Neutrophil (primary cell): ENCODE measurements at regions not wholly inside any gene's neighbourhood (a gene's known extent, or its start where the extent isn't known, plus 50 kb on each side); places are given as distances from the start of the nearest gene placed in this dataset.

Experiments used
- H3K27ac ChIP-seq: fragments of 200-600 bp; sonication (generic); 2 replicates; pipeline ENCODE4 v1.5.1; 2016; ENCODE audit warnings: mild to moderate bottlenecking, moderate library complexity
- H3K27me3 ChIP-seq: fragments of 200-600 bp; sonication (generic); 2 replicates; pipeline ENCODE4 v1.6.0; 2016; ENCODE audit warnings: mild to moderate bottlenecking
- H3K36me3 ChIP-seq: fragments of 200-600 bp; sonication (generic); 2 replicates; pipeline ENCODE4 v1.5.1; 2017
- H3K4me1 ChIP-seq, 2 experiments: fragments of 200-600 bp in 1 of 2; sonication (generic) in 1 of 2; 1 replicate in 1 of 2; 2 replicates in 1 of 2; pipeline versions ENCODE4 v1.5.1 to v1.6.1; 2013 to 2016; ENCODE audit warnings: low read depth in 1 of 2, low read length in 1 of 2, mild to moderate bottlenecking in 1 of 2, moderate library complexity in 1 of 2; ENCODE audit not compliant: control insufficient read depth in 1 of 2, insufficient read depth in 1 of 2
- H3K4me3 ChIP-seq, 2 experiments: fragments of 200-600 bp in 1 of 2; sonication (generic) in 1 of 2; 1 replicate in 1 of 2; 2 replicates in 1 of 2; pipeline ENCODE4 v1.5.1; 2013 to 2016; ENCODE audit warnings: low read depth in 1 of 2, low read length in 1 of 2, mild to moderate bottlenecking in 1 of 2, moderate library complexity in 1 of 2
- H3K9me3 ChIP-seq: fragments of 200-600 bp; sonication (generic); 2 replicates; pipeline ENCODE4 v1.5.1; 2016
- TF ChIP-seq, protein P1 (sequence below): fragments of 200-600 bp; sonication (generic); IDR thresholded peaks from 2 replicates; pipeline ENCODE4 v1.5.1; 2016; ENCODE audit warnings: antibody characterized with exemption

DNA sequence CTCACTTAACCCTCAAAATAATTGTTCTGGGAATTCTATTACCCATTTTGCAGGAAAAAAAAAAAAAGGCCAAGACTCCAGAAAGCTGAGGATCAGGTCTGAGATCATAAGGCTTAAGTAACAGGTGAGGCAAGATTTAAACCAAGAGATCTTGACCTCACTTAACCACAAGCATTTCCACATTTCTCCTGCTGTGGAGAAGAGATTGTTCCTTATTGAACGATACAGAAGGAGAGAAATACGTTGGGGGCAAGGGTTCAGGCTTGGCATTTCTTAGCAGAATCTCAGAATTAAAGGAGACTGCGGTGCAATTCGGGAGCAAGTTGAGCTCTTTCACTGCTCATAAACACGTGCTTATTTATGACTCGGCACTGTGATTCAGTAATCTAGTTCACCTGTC lies 885.3 kb upstream of the TMEM132C start:
- Histone ChIP-seq H3K9me3 (no peaks in the 10 kb centered on the region), H3K4me3 (no peak overlapping the region), H3K4me1 (no peaks in the 10 kb centered on the region), H3K27me3 (peaks cover 15% of the 10 kb centered on the region), H3K27ac (no peak overlapping the region), H3K36me3 (no peaks in the 10 kb centered on the region)
- TF ChIP-seq, protein P1, sequence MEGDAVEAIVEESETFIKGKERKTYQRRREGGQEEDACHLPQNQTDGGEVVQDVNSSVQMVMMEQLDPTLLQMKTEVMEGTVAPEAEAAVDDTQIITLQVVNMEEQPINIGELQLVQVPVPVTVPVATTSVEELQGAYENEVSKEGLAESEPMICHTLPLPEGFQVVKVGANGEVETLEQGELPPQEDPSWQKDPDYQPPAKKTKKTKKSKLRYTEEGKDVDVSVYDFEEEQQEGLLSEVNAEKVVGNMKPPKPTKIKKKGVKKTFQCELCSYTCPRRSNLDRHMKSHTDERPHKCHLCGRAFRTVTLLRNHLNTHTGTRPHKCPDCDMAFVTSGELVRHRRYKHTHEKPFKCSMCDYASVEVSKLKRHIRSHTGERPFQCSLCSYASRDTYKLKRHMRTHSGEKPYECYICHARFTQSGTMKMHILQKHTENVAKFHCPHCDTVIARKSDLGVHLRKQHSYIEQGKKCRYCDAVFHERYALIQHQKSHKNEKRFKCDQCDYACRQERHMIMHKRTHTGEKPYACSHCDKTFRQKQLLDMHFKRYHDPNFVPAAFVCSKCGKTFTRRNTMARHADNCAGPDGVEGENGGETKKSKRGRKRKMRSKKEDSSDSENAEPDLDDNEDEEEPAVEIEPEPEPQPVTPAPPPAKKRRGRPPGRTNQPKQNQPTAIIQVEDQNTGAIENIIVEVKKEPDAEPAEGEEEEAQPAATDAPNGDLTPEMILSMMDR = no peak

DNA sequence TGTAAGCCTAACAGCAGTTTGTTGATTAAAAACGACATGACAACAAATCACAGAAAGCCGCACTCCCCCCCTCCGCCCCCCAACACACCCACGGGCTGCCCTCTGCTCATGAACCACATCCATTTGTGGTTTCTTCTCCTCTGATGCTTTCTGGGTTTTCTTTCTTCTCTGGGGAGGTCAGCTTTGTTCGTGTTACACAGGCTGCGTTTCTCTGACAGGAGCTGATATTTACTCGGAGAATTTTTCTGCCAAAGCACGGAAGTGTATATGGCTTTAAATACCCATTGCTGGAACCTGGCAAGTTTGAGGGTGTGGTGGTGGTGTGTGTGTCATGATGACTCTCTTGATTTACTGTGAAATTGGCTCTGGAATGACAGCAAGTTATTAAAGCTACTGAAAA lies 883.7 kb upstream of the TMEM132C start:
- TF ChIP-seq, protein P1 = no peak
- Histone ChIP-seq H3K27me3 (peaks cover 15% of the 10 kb centered on the region), H3K9me3 (no peaks in the 10 kb centered on the region), H3K36me3 (no peaks in the 10 kb centered on the region), H3K27ac (no peak overlapping the region), H3K4me3 (no peak overlapping the region), H3K4me1 (no peaks in the 10 kb centered on the region)

DNA sequence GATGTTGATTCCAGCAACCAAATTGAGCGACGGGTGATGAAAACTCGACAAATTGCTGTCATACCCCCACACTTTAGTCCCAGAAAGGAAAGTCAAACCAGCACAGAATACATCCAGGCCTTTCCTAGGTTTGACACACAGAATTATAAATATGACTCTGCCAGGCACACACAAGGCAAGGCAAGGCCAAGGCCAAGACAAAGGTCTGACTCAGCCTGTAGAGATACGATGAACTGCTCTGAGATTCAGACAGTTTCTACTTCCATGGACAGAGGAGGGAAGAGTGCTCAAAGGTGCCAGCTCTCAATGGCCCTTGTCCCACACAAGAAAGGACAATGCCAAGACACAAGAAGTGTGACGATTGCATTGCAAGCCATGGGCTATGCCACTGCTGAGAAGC lies 880.2 kb upstream of the TMEM132C start:
- Histone ChIP-seq H3K36me3 (no peaks in the 10 kb centered on the region), H3K27ac (no peak overlapping the region), H3K4me1 (no peaks in the 10 kb centered on the region), H3K9me3 (no peaks in the 10 kb centered on the region), H3K27me3 (no peaks in the 10 kb centered on the region), H3K4me3 (no peak overlapping the region)
- TF ChIP-seq, protein P1 = no peak

DNA sequence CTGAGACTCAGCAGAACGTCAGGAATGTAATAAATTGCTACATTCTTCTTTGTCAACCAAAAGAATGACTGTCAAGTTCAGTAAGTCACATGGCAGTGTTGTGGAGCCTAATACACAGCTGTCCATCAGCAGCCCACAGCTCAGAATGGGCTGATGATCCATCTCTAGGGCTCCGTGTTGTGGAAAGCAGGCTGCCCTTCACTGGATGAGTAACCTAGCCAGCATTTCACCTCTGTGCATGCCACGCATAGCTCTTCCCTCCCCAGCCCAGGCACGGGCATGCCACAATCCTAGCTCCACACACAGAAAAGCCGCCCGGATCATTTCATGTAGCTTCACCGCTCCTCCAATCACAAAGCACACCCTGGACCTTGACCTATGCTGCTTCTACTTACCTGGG lies 878.0 kb upstream of the TMEM132C start:
- Histone ChIP-seq H3K4me1 (no peaks in the 10 kb centered on the region), H3K4me3 (no peak overlapping the region), H3K27ac (no peak overlapping the region), H3K36me3 (no peaks in the 10 kb centered on the region), H3K9me3 (no peaks in the 10 kb centered on the region), H3K27me3 (no peaks in the 10 kb centered on the region)
- TF ChIP-seq, protein P1 = no peak

DNA sequence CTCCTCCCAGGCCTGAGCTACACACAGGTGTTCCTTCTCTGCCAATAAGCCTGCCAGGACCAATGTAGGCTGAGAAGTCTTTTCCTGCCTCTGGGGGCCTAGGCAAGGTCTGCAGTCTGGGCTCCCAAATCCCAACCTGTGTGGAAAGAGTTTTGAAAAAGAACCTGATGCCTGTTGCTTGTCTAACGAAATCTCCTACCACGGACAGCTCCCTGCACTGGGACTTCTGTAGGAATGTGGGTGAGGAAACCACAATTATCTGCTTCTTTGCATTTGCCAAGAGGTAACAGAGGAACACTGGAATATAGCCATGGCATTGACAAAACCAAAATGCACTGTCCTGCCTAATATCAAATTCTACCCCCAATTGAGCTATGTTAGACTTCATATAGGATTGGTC lies 877.0 kb upstream of the TMEM132C start:
- no peak overlapping the region for H3K4me3 ChIP-seq
- TF ChIP-seq, protein P1 = no peak
- H3K9me3 ChIP-seq = no peaks in the 10 kb centered on the region
- H3K36me3 ChIP-seq = no peaks in the 10 kb centered on the region
- no peak overlapping the region for H3K27ac ChIP-seq
- no peaks in the 10 kb centered on the region for H3K27me3 ChIP-seq
- no peaks in the 10 kb centered on the region for H3K4me1 ChIP-seq

DNA sequence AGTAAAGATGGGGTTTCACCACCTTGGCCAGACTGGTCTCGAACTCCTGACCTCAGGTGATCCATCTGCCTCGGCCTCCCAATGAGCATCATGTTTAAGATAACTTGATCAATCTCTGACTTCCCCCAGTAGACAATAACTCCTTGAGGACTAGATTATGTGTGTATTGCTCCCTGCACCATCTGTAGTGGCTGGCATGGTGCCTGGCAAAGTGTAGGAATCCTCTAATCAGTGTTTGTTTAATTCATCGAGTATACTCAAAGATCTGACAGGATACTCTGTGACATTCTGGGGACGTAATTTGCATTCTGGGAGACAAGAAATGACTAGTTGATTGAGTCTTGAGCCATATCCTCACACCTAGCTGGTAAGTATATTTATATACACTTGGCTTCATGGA lies 873.5 kb upstream of the TMEM132C start:
- no peak overlapping the region for H3K27ac ChIP-seq
- no peaks in the 10 kb centered on the region for H3K4me1 ChIP-seq
- TF ChIP-seq, protein P1 = no peak
- H3K36me3 ChIP-seq = no peaks in the 10 kb centered on the region
- no peak overlapping the region for H3K4me3 ChIP-seq
- no peaks in the 10 kb centered on the region for H3K9me3 ChIP-seq
- H3K27me3 ChIP-seq = no peaks in the 10 kb centered on the region
